ENCODE measurements at regions not wholly inside any gene's neighbourhood (a gene's known extent, or its start where the extent isn't known, plus 50 kb on each side); places are given as distances from the start of the nearest gene placed in this dataset.
A peak's percentile ranks its signal among the peaks of the same experiment; 100 is the strongest.

GRCh38 chr4:110877778-110878370 is 255.0 kb upstream of the PITX2 start:
- Histone ChIP-seq H3K4me2 (ENCODE audit: insufficient read depth, low read length) (no peak overlapping the region), H4K20me1 (ENCODE audit: insufficient read depth, low read length) (no peaks in the 10 kb centered on the region)
- peak; percentile 34 for DNase-seq (ENCODE audit: insufficient read length, low spot score, missing footprints)

GRCh38 chr4:110878413-110878812 is 255.5 kb upstream of the PITX2 start:
- no peak overlapping the region for H2AFZ ChIP-seq (ENCODE audit: low read length)
- no peaks in the 10 kb centered on the region for H3K27me3 ChIP-seq (ENCODE audit: insufficient read depth, low read length)
- H3K4me2 ChIP-seq (ENCODE audit: insufficient read depth, low read length): no peak overlapping the region
- no peak overlapping the region for H3K27ac ChIP-seq (ENCODE audit: low read depth, low read length)
- no peaks in the 10 kb centered on the region for H3K36me3 ChIP-seq (ENCODE audit: insufficient read depth, low read length)
- H4K20me1 ChIP-seq (ENCODE audit: insufficient read depth, low read length): no peaks in the 10 kb centered on the region
- TF ChIP-seq CTCF (IDR thresholded peaks at IDR 0.05; ENCODE audit: extremely low read depth, low read depth, low read length): no peak
- no peaks in the 10 kb centered on the region for H3K4me1 ChIP-seq (ENCODE audit: insufficient read depth, low read length)
- H3K9me3 ChIP-seq (ENCODE audit: low read depth, low read length): no peaks in the 10 kb centered on the region
- no peaks in the 10 kb centered on the region for H3K79me2 ChIP-seq (ENCODE audit: insufficient read depth, low read length)
- no peak overlapping the region for H3K4me3 ChIP-seq (ENCODE audit: insufficient read depth, low read length)
- DNase-seq (ENCODE audit: insufficient read length, low spot score, missing footprints): no peak

More at GRCh38 chr4:110877778-110878370, 255.0 kb upstream of the PITX2 start:
- H3K79me2 ChIP-seq (ENCODE audit: insufficient read depth, low read length): no peaks in the 10 kb centered on the region
- H3K4me3 ChIP-seq (ENCODE audit: insufficient read depth, low read length): no peak overlapping the region
- H3K36me3 ChIP-seq (ENCODE audit: insufficient read depth, low read length): no peaks in the 10 kb centered on the region
- no peak overlapping the region for H2AFZ ChIP-seq (ENCODE audit: low read length)
- no peaks in the 10 kb centered on the region for H3K4me1 ChIP-seq (ENCODE audit: insufficient read depth, low read length)
- no peak overlapping the region for H3K27ac ChIP-seq (ENCODE audit: low read depth, low read length)
- no peaks in the 10 kb centered on the region for H3K27me3 ChIP-seq (ENCODE audit: insufficient read depth, low read length)
- no peak for TF ChIP-seq CTCF (IDR thresholded peaks at IDR 0.05; ENCODE audit: extremely low read depth, low read depth, low read length)
- no peaks in the 10 kb centered on the region for H3K9me3 ChIP-seq (ENCODE audit: low read depth, low read length)

- Histone ChIP-seq H3K4me2 (ENCODE audit: insufficient read depth, low read length) (no peak overlapping the region), H3K79me2 (ENCODE audit: insufficient read depth, low read length) (no peaks in the 10 kb centered on the region), H3K4me3 (ENCODE audit: insufficient read depth, low read length) (no peak overlapping the region), H3K36me3 (ENCODE audit: insufficient read depth, low read length) (no peaks in the 10 kb centered on the region), H2AFZ (ENCODE audit: low read length) (no peak overlapping the region), H3K27me3 (ENCODE audit: insufficient read depth, low read length) (no peaks in the 10 kb centered on the region), H3K27ac (ENCODE audit: low read depth, low read length) (no peak overlapping the region), H4K20me1 (ENCODE audit: insufficient read depth, low read length) (no peaks in the 10 kb centered on the region), H3K9me3 (ENCODE audit: low read depth, low read length) (no peaks in the 10 kb centered on the region), H3K4me1 (ENCODE audit: insufficient read depth, low read length) (no peaks in the 10 kb centered on the region)
- DNase-seq (ENCODE audit: insufficient read length, low spot score, missing footprints): no peak
- TF ChIP-seq CTCF (IDR thresholded peaks at IDR 0.05; ENCODE audit: extremely low read depth, low read depth, low read length): no peak
Observed at GRCh38 chr4:110878956-110879355, 256.1 kb upstream of the PITX2 start.

GRCh38 chr4:110886270-110886669 is 263.4 kb upstream of the PITX2 start:
- H3K27ac ChIP-seq (ENCODE audit: low read depth, low read length): no peak overlapping the region
- H3K79me2 ChIP-seq (ENCODE audit: insufficient read depth, low read length): no peaks in the 10 kb centered on the region
- no peaks in the 10 kb centered on the region for H4K20me1 ChIP-seq (ENCODE audit: insufficient read depth, low read length)
- no peak for DNase-seq (ENCODE audit: insufficient read length, low spot score, missing footprints)
- H3K36me3 ChIP-seq (ENCODE audit: insufficient read depth, low read length): no peaks in the 10 kb centered on the region
- H3K4me1 ChIP-seq (ENCODE audit: insufficient read depth, low read length): no peaks in the 10 kb centered on the region
- no peak overlapping the region for H3K4me3 ChIP-seq (ENCODE audit: insufficient read depth, low read length)
- H2AFZ ChIP-seq (ENCODE audit: low read length): no peak overlapping the region
- H3K4me2 ChIP-seq (ENCODE audit: insufficient read depth, low read length): no peak overlapping the region
- no peaks in the 10 kb centered on the region for H3K27me3 ChIP-seq (ENCODE audit: insufficient read depth, low read length)
- no peak for TF ChIP-seq CTCF (IDR thresholded peaks at IDR 0.05; ENCODE audit: extremely low read depth, low read depth, low read length)
- H3K9me3 ChIP-seq (ENCODE audit: low read depth, low read length): no peaks in the 10 kb centered on the region

Data from osteoblast (primary cell).